Skin of body (tissue), 1 donor: ENCODE measurements at regions not wholly inside any gene's neighbourhood (a gene's known extent, or its start where the extent isn't known, plus 50 kb on each side); places are given as distances from the start of the nearest gene placed in this dataset.

Experiments used
- DNase-seq: peaks from one replicate; lab custom pipeline; 2025; lab: John Stamatoyannopoulos, UW

- DNase-seq: no peak
Measured at GRCh38 chr1:198032668-198033067, 115.5 kb downstream of the LHX9 start.

- no peak for DNase-seq
Measured at GRCh38 chr1:198040880-198041279, 115.9 kb upstream of the NEK7 start.

GRCh38 chr1:198042168-198042567, 114.6 kb upstream of the NEK7 start:
- DNase-seq: no peak

GRCh38 chr1:198047913-198048312, 108.9 kb upstream of the NEK7 start:
- no peak for DNase-seq

- DNase-seq: no peak
Measured at GRCh38 chr1:198054510-198054909, 102.3 kb upstream of the NEK7 start.

- DNase-seq: no peak
Measured at GRCh38 chr1:198056255-198056654, 100.5 kb upstream of the NEK7 start.

- no peak for DNase-seq
Measured at GRCh38 chr1:198064181-198064580, 92.6 kb upstream of the NEK7 start.

GRCh38 chr1:198068285-198068684, 88.5 kb upstream of the NEK7 start:
- DNase-seq: no peak

GRCh38 chr1:198072177-198072576, 84.6 kb upstream of the NEK7 start:
- no peak for DNase-seq

- no peak for DNase-seq
Measured at GRCh38 chr1:198075296-198075695, 81.5 kb upstream of the NEK7 start.

GRCh38 chr1:198079432-198079951, 77.3 kb upstream of the NEK7 start:
- DNase-seq: no peak

GRCh38 chr1:198082576-198082975, 74.2 kb upstream of the NEK7 start:
- DNase-seq: peak; percentile 67

GRCh38 chr1:198083549-198083948, 73.2 kb upstream of the NEK7 start:
- no peak for DNase-seq

- no peak for DNase-seq
Measured at GRCh38 chr1:198084241-198084908, 72.4 kb upstream of the NEK7 start.

- no peak for DNase-seq
Measured at GRCh38 chr1:198086051-198086745, 70.6 kb upstream of the NEK7 start.

GRCh38 chr1:198087831-198088230, 69.0 kb upstream of the NEK7 start:
- no peak for DNase-seq

GRCh38 chr1:198088360-198089071, 68.3 kb upstream of the NEK7 start:
- peak; percentile 33 for DNase-seq

- no peak for DNase-seq
Measured at GRCh38 chr1:198096390-198096789, 60.4 kb upstream of the NEK7 start.

- DNase-seq: no peak
Measured at GRCh38 chr1:198099755-198100154, 57.0 kb upstream of the NEK7 start.

GRCh38 chr1:198101716-198102453, 54.9 kb upstream of the NEK7 start:
- no peak for DNase-seq

- DNase-seq: no peak
Measured at GRCh38 chr1:198102454-198102827, 54.4 kb upstream of the NEK7 start.

- no peak for DNase-seq
Measured at GRCh38 chr1:198105185-198105584, 51.6 kb upstream of the NEK7 start.
